ENCODE measurements at regions not wholly inside any gene's neighbourhood (a gene's known extent, or its start where the extent isn't known, plus 50 kb on each side); places are given as distances from the start of the nearest gene placed in this dataset.

GRCh38 chr15:95834028-95834804, 496.3 kb upstream of the NR2F2 start:
- Histone ChIP-seq H3K27me3 (replicated peaks; ENCODE audit: insufficient read depth, low read length) (no peaks in the 10 kb centered on the region), H3K4me2 (ENCODE audit: low read depth, low read length) (no peak overlapping the region), H3F3A (ENCODE audit: insufficient read depth, low read length) (0 out of 2 replicates have a peak, but pooled peaks cover 4% of the 10 kb centered on the region), H3K4me1 (ENCODE audit: low read length) (peaks cover 11% of the 10 kb centered on the region), H3K27ac (ENCODE audit: low read length) (no peak overlapping the region), H4K20me1 (ENCODE audit: insufficient read depth, low read length) (no peaks in the 10 kb centered on the region), H3K4me3 (ENCODE audit: low read length) (no peak overlapping the region), H3K9me2 (replicated peaks; ENCODE audit: insufficient read depth, low read length) (no peaks in the 10 kb centered on the region), H3K36me3 (replicated peaks; ENCODE audit: insufficient read depth, low read length) (no peaks in the 10 kb centered on the region), H3K9ac (ENCODE audit: low read length) (no peak overlapping the region), H3K79me2 (ENCODE audit: low read length) (no peaks in the 10 kb centered on the region), H2AFZ (ENCODE audit: low read length) (no peak overlapping the region), H3K9me3 (replicated peaks; ENCODE audit: insufficient read depth, low read length) (no peaks in the 10 kb centered on the region)
- DNase-seq = no peak
- TF ChIP-seq CTCF (IDR thresholded peaks at IDR 0.05; ENCODE audit: low read length) = no peak
- no peak for TF ChIP-seq EZH2 (optimal IDR thresholded peaks at IDR 0.05; ENCODE audit: low read depth, low read length)
- no peak for TF ChIP-seq EZH2phosphoT487 (IDR thresholded peaks at IDR 0.05; ENCODE audit: low read length)

- H3K9me3 ChIP-seq (replicated peaks; ENCODE audit: insufficient read depth, low read length) = no peaks in the 10 kb centered on the region
- H3F3A ChIP-seq (ENCODE audit: insufficient read depth, low read length) = peaks cover 11% of the 10 kb centered on the region
- H3K4me1 ChIP-seq (ENCODE audit: low read length) = peaks cover 32% of the 10 kb centered on the region
- no peak for DNase-seq
- H3K4me2 ChIP-seq (ENCODE audit: low read depth, low read length) = no peak overlapping the region
- no peaks in the 10 kb centered on the region for H3K9me2 ChIP-seq (replicated peaks; ENCODE audit: insufficient read depth, low read length)
- no peak overlapping the region for H3K4me3 ChIP-seq (ENCODE audit: low read length)
- H4K20me1 ChIP-seq (ENCODE audit: insufficient read depth, low read length) = no peaks in the 10 kb centered on the region
- TF ChIP-seq CTCF (IDR thresholded peaks at IDR 0.05; ENCODE audit: low read length) (no peak), EZH2 (optimal IDR thresholded peaks at IDR 0.05; ENCODE audit: low read depth, low read length) (no peak), EZH2phosphoT487 (IDR thresholded peaks at IDR 0.05; ENCODE audit: low read length) (no peak)
- H2AFZ ChIP-seq (ENCODE audit: low read length) = no peak overlapping the region
- no peak overlapping the region for H3K9ac ChIP-seq (ENCODE audit: low read length)
- no peaks in the 10 kb centered on the region for H3K27me3 ChIP-seq (replicated peaks; ENCODE audit: insufficient read depth, low read length)
- H3K27ac ChIP-seq (ENCODE audit: low read length) = no peak overlapping the region
- H3K79me2 ChIP-seq (ENCODE audit: low read length) = no peaks in the 10 kb centered on the region
- no peaks in the 10 kb centered on the region for H3K36me3 ChIP-seq (replicated peaks; ENCODE audit: insufficient read depth, low read length)
These were observed 494.0 kb upstream of the NR2F2 start for GRCh38 chr15:95836536-95836935.

- H3K36me3 ChIP-seq (replicated peaks; ENCODE audit: insufficient read depth, low read length) = no peaks in the 10 kb centered on the region
- no peak overlapping the region for H3K27ac ChIP-seq (ENCODE audit: low read length)
- H3K27me3 ChIP-seq (replicated peaks; ENCODE audit: insufficient read depth, low read length) = no peaks in the 10 kb centered on the region
- H3F3A ChIP-seq (ENCODE audit: insufficient read depth, low read length) = peaks cover 11% of the 10 kb centered on the region
- H2AFZ ChIP-seq (ENCODE audit: low read length) = no peak overlapping the region
- no peak overlapping the region for H3K9ac ChIP-seq (ENCODE audit: low read length)
- DNase-seq = no peak
- no peaks in the 10 kb centered on the region for H4K20me1 ChIP-seq (ENCODE audit: insufficient read depth, low read length)
- peaks cover 32% of the 10 kb centered on the region for H3K4me1 ChIP-seq (ENCODE audit: low read length)
- TF ChIP-seq EZH2 (optimal IDR thresholded peaks at IDR 0.05; ENCODE audit: low read depth, low read length) (no peak), CTCF (IDR thresholded peaks at IDR 0.05; ENCODE audit: low read length) (no peak), EZH2phosphoT487 (IDR thresholded peaks at IDR 0.05; ENCODE audit: low read length) (no peak)
- no peaks in the 10 kb centered on the region for H3K9me2 ChIP-seq (replicated peaks; ENCODE audit: insufficient read depth, low read length)
- no peak overlapping the region for H3K4me3 ChIP-seq (ENCODE audit: low read length)
- H3K79me2 ChIP-seq (ENCODE audit: low read length) = no peaks in the 10 kb centered on the region
- H3K4me2 ChIP-seq (ENCODE audit: low read depth, low read length) = no peak overlapping the region
- no peaks in the 10 kb centered on the region for H3K9me3 ChIP-seq (replicated peaks; ENCODE audit: insufficient read depth, low read length)
These were observed 493.0 kb upstream of the NR2F2 start for GRCh38 chr15:95837341-95838004.

Data from MM.1S (cell line).